HG03045 (cell line): ENCODE measurements at regions not wholly inside any gene's neighbourhood (a gene's known extent, or its start where the extent isn't known, plus 50 kb on each side); places are given as distances from the start of the nearest gene placed in this dataset.

Experiments
- ATAC-seq: cut with Tn5 transposase; IDR thresholded peaks from one replicate; pipeline ENCODE4 v1.9.1; 2021; ENCODE audit warnings: mild to moderate bottlenecking, moderate library complexity; ENCODE audit not compliant: unreplicated experiment

DNA sequence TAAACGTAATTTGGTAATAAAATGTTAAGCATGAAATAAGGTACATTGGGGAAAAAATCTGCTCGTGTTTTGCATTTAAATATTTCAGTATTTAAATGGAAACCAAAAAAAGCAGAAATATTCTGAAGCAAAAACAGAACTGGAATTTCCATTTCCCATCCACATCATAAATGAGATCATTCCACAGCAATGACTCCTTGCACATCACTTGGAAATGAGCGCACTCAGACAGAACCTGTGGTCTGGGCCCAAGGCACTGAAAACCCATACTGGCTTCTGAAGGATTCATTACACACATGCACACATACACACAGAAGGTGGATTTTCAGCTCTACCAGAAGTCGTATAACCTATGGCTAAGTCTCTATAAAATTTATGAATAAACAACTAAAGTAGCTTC lies 174.8 kb downstream of the IBTK start:
- no peak for ATAC-seq

DNA sequence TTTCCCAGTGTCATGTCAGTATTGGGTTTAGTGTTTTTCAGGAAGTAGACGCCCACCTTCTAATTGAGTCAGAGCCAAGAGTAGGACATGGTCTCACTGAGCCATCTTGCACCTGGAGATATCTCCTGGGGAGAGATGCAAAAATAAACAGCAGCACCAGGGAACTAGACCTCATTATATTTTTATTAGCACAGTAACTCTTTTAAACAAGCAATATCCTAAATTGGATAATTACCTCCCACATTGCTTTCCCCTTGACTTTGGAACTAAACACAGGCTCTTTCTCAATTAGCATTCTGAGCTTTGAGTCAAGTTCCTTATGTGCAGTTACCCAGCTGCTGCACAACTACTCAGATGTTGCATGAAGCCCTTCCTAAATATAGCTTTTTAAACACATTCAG lies 175.4 kb downstream of the IBTK start:
- ATAC-seq, result no peak

DNA sequence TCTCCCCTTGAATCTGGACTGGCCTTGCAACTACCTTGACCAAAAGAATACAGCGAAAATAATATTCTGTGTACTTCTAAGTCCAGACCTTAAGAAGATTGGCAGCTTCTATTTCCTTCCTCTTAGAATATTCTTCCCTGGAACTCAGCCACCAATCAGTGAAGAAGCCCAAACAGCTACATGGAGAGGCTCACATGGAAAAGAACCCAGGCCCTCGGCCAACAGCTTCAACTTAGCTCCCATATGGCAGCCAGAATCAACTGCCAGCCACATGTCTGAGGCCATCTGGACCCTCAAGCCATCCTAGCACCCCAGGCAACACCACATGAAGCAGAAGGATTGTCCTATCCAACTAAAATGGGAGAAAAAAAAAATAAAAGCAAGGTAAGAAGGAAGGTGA lies 178.8 kb downstream of the IBTK start:
- ATAC-seq, result no peak

DNA sequence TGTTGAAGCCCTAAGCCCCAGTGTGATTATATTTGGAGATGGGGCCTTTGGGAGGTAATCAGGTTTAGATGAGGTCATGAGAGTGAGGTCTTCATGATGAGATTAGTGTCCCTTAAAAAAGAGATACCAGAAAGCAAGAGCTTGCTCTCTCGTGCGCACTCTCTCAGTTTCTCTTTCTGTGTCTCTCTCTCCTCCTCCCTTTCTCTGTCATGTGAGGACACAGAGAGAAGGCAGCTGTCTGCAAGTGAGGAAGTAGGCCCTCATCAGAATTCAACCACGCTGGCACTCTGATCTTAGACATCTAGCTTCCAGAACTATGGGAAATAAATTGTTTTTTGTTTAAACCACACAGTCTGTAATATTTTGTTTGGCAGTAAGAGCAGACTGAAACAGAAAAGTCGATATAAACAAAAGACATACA lies 180.5 kb downstream of the IBTK start:
- ATAC-seq, result peak; percentile 99

DNA sequence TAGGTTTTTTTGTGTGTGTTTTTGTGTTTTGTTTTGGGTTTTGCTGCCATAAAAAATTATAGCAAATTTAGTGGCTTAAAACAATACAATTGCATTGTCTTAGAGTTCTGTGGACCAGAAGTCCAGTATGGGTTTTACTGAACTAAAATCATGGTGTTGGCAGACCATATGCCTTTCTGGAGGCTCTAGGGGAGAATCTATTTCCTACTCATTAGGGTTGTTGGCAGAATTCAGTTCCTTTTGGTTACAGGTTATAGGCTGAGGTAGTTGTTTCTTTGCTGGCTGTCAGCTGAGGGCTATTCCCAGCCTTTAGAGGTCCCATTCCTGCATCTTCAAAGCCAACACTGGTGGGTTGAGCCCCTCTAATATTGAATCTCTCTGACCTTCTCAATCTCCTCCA lies 181.3 kb downstream of the IBTK start:
- ATAC-seq, result no peak

DNA sequence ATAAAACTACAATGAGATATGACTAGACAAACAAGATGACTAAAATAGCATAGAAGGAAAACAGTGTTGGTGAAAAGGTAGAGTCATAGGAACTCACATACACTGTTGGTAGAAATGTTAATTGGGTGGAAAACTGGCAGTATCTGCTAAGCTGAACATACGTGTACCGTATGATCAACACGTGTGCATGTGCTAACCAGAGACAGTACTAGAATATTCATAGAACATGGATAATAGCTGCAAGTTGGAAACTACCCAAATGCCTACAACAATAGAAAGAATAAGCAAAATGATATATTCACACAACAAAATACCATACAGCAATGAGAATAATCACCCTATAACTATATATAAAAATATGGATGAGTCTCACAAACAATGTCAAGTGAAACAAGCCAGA lies 184.0 kb downstream of the IBTK start:
- ATAC-seq, result no peak

DNA sequence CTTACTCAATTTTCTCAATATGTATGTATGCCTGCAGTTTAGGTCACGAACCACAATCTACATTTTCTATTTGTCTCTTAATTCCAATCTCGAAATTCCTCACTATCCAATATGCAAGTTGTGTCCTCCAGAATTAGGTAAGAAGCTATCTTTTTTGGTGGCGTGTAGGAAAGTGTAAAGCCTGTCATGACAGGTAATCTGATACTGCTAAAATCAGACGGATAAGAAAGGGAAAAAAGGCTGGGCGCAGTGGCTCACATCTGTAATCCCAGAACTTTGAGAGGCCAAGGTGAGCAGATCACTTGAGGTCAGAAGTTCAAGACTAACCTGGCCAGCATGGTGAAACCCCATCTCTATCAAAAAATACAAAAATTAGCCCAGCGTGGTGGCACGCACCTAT lies 185.3 kb downstream of the IBTK start:
- no peak for ATAC-seq

DNA sequence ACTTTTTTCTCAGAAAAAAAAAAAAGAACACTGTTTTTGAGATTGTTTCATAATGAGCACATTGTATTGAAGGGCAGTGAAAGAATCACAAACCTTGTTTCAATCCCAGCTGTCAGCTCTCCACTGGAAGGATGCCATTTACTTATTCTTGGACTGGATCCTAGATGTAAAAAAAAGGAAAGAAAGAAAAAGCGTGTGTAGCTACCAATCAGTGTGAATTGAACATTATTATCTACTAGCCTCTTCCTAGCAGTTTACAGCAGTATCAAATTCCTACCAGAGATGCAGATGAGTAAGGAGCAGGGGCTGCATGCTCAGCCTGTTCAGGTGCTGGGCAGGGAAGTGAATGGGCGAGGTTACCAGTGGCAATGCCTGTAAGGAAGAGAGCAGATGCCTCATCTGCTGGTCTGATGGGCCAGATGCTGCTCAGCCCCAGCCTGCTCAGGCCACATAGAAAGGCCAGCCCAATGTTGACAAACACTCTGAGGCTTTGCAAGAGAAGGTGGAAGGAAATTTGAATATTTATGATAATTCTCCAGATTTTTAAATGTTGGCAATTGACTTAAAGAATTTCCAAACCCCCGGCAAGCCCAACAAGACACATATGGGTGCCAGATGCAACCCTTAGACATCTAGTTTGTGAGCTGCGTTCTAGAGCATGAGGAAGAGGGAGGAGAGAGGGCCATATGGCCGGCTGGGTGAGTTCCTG lies 189.5 kb downstream of the IBTK start:
- ATAC-seq, result no peak

DNA sequence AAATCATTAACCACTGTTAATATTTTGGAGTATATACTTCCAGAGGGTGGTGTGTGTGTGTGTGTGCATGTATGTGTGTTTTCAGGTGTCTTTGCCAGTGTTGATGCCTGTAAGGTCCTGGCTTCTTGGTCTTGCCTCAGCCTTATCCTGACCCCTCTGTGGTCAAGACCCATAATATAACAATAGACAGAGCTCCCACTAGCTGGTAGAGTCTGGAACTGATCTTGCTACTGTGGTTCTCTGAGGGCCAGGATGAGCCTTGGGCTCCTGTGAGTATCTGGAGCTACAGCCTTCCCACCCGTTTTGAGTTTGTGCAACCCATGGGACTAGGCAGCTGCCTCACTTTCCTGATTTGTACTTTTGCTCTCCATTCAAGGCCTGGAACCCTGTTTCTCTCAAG lies 191.0 kb downstream of the IBTK start:
- ATAC-seq, result no peak

DNA sequence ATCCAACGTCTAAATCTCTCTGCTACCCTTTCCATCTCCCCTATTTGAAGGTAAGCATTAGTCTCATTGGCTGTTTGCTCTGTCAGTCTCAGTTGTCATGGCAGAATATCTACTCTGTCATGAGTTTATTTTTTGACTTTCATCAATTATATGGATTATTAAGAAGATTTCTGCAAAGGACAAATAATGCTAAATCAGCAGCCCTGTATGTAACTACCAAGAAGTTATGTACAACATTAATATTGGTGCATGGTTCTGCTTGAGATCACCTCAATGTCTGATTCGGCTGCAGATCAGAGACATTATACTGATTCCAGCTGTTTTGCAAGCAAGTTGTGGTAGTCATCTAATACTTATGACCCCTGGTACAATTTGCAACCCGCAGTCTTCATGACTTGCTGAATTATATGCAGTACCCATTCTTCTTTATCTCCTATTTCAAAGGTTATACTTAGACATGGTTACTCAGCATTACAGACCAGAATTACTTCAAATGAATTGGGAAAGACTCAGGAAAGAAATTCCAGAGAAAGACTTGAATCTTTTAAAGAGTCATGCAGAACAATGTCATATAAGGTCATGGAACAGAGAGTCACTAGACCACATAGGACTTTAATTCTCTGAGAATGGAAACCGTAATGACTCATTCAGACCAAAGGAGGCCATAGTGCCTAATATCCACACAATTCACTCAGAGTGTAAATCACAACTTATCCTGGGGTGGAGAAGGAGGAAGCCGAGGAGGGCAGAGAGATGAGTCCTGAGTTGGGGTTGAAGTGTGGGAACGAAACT lies 201.4 kb downstream of the IBTK start:
- ATAC-seq, result no peak

DNA sequence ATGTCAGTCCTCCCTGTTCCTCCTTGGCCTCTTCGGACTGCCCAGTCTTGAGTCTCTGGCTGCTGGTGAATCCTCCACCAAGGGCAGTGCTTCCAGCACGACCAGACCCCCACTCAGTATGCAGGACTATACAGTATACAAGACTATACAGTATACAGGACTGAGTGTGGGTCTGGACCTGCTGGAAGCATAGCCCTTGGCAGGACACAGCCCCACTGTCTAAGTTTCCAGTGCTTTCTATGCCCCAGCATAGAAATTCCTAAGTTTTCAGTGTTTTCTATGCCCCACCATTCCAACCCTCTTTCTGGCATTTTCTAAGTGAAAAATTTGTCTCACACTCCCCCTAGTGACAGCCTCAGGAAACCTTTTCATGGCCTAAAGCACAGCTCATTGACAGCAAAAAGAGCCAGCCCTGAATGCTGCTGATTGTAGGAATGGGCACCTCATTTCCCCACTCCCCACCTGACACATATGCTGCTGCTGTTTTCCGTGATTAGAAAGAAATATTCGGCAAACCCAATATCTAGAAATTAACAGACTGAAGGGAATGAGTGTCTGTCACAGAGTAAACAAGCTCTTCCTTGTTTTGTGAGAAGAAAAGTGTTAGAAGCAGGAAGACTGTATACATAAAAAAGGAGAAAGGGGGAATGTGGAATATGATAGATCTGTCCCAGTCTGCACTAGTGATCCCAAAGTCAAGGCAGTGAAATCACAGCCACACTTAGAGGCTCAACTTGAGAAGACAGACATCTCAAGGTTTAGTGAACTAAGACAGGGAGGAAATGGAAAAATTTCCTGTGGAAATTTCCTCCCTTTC lies 206.9 kb downstream of the IBTK start:
- ATAC-seq, result peak; percentile 61

DNA sequence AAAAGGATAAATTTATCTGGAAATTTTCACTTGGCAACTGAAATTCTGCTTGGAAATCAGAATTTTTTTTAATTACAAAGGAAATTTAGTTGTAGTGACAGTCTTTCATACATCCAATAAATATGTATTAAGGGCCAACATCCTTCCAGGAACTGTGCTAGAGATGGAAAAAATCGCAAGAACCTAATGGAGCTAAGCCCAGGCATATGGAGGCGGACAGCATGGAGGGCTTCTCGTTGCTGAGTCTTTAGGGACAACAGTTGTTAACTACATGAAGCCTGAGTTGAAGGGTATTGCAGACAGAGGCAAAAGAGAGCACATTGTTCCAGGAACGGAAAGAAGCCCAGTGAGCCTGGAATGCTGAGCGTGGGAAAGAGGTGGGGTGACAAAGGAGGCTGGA lies 208.9 kb downstream of the IBTK start:
- ATAC-seq, result no peak

DNA sequence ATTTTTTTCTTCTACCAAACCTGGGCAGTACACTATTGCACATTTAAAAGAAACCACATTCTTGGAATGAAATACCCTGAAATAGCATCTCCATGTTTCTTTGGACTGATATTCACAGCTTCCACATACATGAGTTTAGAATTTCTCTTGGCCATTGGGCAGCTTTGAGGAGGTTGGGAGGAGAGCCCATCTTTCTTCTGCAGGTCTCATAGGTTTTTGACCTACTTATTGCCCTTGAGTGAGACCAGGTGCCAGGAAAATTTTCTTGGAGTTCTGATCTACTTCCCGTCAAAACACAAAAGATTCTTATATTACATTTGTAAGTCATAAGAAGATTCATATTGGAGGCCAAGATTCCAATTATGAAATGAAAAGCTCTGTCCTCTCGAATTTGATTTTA lies 212.0 kb downstream of the IBTK start:
- no peak for ATAC-seq

DNA sequence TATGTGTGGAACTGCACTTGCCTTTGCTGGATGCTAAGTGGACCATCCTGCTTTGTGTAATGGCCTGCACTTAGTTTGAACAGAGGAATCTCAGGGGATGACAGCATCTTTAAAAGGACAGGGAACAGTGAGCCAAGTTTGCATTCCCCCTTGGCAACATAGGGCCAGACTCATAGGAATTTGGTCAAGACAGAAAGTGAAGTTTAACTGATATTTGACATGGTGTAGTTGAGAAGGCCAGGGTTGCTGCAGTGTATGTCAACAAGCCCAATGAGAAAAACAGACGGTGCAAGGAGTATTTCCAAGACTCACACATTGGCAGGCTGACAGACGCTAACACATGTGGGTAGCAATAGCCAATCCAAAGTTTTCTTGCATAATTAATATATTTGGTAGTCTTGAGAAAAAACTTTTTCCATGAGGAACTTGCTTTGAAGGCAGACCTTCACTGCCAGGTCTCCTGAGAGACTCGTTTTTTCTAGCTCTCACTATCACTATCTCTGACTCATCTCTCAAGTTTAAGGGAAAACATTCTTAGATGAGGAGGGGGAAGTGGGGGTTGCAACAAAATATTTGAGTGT lies 213.8 kb downstream of the IBTK start:
- no peak for ATAC-seq

DNA sequence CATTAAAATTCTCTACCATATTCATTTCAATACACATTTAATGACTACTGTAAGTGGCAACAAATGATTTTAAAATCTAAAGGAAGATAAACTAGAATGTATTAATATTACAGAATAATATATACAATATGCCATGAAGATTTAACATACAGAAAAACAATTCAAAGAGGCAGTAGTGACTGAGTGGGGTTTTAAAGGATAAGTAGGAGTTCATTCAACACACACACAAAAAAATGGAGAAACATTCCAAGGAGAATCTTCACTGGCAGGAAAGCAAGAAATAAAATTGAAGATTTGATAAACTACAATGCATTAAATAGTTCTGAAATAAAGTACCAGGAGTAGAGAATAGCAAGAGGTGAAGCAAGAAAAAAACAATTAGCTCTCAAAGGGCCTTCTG lies 215.1 kb downstream of the IBTK start:
- no peak for ATAC-seq

DNA sequence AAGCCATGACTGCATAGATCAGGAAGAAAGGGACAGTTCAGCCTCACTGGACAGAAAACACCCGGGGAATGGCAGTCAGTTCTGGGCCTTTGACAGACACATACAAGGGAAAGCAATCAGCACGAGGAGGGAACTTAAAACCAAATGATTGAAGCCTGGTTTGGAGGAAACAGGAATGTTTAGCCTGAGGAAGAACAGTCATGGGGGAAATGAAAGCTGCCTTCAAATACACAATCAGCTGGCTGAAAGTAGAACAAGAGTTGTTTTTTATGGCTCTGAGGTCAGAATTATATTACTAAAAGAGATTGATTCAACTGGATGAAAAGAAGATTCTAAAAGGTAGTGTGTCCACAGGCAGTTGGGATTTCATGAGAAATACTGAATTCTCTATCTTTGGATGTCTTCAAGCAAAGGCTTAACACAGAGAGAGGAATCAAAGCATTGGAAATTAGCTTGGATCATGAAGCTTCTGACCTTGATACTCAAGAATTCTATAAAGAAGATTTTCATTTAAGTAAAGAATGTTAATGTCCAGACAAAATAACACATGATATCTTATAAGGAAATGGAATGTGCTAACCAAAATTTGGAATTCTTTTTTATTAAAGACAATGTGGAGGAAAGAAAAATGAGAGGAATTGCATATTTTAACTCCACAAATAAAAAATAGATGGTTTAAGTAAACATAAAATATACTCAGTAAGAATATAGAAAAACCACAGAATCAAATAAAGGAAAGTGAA lies 216.6 kb downstream of the IBTK start:
- ATAC-seq, result no peak

DNA sequence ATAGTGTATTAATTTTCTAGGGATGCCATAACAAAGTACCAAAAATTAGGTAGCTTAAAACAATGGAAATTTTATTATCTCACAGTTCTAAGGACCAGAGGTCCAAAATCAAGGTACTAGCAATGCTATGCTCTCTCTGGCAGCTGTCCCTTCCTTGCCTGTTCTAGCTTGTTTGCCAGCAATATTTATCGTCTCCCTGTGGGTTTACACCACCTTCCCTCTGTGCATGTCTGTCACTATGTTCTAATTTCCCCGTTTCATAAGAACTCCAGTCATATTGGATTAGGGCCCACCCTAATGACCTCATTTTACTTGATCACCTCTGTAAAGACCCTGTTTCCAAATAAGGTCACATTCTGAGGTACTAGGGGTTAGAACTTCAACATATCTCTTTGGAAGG lies 217.2 kb downstream of the IBTK start:
- no peak for ATAC-seq

DNA sequence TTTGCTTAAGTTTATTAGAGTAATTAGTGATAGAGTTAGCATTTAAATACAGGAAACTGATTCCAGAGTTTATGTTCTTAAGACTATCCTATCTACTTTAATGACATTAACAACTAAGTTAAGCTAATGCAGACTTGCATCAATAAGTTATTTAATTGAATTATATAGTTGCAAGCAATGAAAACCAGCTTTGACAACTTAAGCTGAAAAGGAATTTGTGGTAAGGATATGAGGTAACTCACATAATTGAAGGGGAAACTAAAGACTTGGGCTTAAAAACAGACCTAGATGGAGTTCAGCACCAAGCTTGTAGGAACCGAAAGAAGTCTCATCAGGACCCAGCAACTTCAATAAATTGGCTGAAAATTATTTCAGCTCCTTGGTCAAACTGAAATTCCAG lies 222.3 kb downstream of the IBTK start:
- ATAC-seq, result no peak

DNA sequence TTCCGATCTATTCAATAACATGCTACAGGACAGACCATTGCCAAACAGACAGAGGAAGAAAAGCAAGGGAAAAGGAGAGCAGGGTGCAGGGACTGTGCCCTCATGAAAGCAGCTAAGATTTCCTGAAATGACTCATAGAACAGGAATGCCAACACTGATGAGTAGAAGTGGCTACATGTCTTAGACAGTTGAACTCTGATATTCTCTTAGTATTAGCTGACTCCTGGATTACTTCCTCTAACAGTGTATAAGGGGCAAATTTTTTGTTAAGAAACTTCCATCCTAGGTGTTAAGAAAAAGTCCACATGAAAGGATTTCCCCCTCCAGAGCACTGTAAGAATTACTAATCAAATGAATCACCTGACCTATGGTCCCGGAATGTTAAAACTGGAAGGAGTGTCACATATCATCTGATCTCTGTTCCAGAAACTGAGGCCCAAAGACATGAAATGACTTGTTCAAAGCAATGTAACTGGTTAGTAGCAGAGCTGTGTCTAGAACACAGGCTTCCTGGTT lies 224.9 kb downstream of the IBTK start:
- no peak for ATAC-seq

DNA sequence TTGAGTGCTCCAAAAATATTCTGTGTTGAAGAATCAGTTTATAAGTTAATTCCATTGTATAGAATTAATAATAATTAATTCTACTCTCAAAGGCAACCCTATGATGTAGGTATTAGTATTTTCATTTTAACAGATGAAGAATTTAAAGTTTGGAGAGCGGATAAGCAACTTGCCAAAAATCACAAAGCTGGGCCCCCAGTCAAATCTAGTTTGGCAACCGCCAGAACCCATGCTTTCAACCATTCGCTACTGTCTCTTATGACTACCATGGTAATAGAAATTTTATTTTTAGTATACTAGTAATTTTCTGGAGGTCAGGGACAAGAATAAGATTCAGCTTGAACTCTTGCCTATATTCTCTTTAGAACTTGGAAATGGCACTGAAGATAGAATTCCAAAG lies 229.8 kb downstream of the IBTK start:
- ATAC-seq, result no peak

DNA sequence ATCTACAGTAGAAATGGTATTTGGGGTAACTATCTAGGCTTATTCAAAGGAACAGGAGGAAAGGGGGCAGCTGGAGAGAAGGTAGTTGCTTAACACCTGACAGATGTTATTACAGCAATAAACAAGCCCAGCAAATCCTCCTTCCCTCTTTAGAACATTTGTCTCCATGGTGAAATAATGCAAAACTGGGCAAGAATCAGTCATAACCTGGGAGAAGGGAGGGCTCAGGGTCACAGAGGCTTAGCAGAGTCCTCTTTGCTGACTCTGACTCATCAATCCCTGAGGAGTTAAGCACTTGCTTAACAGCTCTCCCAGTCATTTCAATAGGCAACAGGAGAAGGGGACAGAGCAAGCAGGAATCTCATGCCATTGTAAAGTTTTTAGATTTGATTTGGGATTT lies 230.3 kb downstream of the IBTK start:
- no peak for ATAC-seq
